ENCODE measurements at regions not wholly inside any gene's neighbourhood (a gene's known extent, or its start where the extent isn't known, plus 50 kb on each side); places are given as distances from the start of the nearest gene placed in this dataset.

DNA sequence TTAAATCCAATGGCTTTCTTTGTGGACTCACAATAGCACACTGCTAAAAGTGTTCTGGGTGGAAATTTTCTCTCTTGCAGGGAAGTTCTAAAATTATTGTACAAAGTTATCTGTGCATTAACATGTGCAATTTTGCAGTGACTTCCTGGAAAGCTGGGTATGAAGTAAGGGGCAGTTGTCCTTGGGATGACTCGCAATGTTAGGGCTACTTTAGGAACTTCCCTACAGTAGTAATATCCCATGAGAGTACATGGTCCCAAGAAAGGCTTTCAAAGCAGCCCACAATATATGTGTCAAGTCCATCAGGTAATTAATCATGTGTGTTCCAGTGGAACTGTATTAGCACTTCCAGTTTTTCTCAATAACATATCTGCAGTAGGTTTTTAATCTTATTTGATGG, 201.0 kb upstream of the UBE2E2 start:
- intact Hi-C loops (cut with DNase I) = no loop called here
- TF ChIP-seq, protein P1, sequence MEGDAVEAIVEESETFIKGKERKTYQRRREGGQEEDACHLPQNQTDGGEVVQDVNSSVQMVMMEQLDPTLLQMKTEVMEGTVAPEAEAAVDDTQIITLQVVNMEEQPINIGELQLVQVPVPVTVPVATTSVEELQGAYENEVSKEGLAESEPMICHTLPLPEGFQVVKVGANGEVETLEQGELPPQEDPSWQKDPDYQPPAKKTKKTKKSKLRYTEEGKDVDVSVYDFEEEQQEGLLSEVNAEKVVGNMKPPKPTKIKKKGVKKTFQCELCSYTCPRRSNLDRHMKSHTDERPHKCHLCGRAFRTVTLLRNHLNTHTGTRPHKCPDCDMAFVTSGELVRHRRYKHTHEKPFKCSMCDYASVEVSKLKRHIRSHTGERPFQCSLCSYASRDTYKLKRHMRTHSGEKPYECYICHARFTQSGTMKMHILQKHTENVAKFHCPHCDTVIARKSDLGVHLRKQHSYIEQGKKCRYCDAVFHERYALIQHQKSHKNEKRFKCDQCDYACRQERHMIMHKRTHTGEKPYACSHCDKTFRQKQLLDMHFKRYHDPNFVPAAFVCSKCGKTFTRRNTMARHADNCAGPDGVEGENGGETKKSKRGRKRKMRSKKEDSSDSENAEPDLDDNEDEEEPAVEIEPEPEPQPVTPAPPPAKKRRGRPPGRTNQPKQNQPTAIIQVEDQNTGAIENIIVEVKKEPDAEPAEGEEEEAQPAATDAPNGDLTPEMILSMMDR (IDR thresholded peaks at IDR 0.05) = no peak
- no peaks in the 10 kb centered on the region for H3K27me3 ChIP-seq (ENCODE audit: low read depth)
- no peaks in the 10 kb centered on the region for H3K9me3 ChIP-seq
- peaks cover 9% of the 10 kb centered on the region for H3K4me1 ChIP-seq
- ATAC-seq (no peak), DNase-seq (no peak)
- H3K4me3 ChIP-seq = no peak overlapping the region
- H3K27ac ChIP-seq = no peak overlapping the region
- H3K36me3 ChIP-seq = no peaks in the 10 kb centered on the region

DNA sequence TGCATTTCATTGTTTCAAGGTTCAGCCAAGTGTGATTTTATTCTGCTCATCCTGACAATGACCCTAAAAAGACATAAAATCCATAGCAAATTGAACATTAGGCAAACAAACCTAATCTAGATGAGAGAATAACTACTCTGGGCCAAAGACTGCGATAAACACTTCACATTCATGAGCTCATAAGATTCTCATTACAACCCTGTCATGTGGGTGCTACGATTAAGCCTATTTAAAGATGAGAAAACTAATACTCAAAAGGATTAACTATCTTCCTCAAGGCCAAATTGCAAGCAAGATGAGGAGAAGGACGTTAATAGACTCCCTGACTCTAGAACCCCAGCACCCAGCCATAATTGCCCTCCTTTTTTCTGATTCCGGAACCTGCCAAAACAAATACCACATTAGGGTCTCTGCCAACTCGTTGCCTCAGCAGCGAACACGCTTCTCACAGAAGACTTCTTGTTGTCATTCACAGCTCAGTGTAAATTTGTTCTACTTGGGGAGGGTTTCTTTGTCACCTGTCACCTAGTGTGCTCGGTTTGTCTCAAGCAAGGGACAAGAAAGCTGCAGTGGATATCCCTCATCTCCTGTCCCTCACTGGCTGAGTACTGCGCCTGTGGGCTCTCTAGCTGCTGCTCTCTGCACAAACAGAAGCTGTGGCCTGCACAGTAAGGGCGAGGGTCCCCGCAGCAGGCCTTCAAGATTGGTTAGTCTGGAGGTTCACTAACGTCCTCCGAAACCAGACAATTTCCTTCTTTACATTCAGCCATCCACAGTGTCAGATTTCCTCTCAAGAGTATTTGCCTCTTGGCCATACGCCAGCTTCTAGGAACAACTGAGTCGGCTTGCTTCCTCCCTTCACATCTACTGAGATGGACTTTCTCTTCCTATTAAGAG, 200.0 kb upstream of the UBE2E2 start:
- H3K4me1 ChIP-seq = peaks cover 9% of the 10 kb centered on the region
- intact Hi-C loops (cut with DNase I) = no loop called here
- H3K27me3 ChIP-seq (ENCODE audit: low read depth) = no peaks in the 10 kb centered on the region
- H3K27ac ChIP-seq = no peak overlapping the region
- no peaks in the 10 kb centered on the region for H3K9me3 ChIP-seq
- no peak overlapping the region for H3K4me3 ChIP-seq
- ATAC-seq (peak; percentile 24 to 70), DNase-seq (no peak)
- H3K36me3 ChIP-seq = no peaks in the 10 kb centered on the region
- TF ChIP-seq, protein P1 (IDR thresholded peaks at IDR 0.05) = no peak

DNA sequence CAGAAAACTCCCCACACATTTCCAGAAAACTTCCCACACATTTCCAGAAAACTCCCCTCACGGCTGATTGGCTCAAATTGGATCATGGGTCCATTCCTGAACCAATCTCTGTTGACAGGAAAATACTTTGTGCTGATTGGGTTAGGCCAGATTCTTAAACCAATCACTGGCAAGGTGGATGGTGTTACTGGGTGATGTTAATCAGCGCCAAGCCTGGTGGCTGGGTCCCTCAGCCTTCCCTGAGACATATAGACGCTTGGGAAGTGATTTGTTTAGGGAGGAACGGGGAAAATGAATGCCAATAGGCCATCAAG, 199.4 kb upstream of the UBE2E2 start:
- H3K9me3 ChIP-seq = no peaks in the 10 kb centered on the region
- TF ChIP-seq, protein P1 (IDR thresholded peaks at IDR 0.05) = no peak
- intact Hi-C loops (cut with DNase I) = no loop called here
- ATAC-seq = no peak
- no peak for DNase-seq
- no peaks in the 10 kb centered on the region for H3K27me3 ChIP-seq (ENCODE audit: low read depth)
- H3K4me3 ChIP-seq = no peak overlapping the region
- H3K27ac ChIP-seq = no peak overlapping the region
- no peaks in the 10 kb centered on the region for H3K36me3 ChIP-seq
- H3K4me1 ChIP-seq = peaks cover 9% of the 10 kb centered on the region

- Histone ChIP-seq H3K36me3 (no peaks in the 10 kb centered on the region), H3K4me3 (no peak overlapping the region), H3K27ac (no peak overlapping the region), H3K9me3 (no peaks in the 10 kb centered on the region), H3K27me3 (ENCODE audit: low read depth) (no peaks in the 10 kb centered on the region), H3K4me1 (peaks cover 9% of the 10 kb centered on the region)
- ATAC-seq (no peak), DNase-seq (no peak)
- intact Hi-C loops (cut with DNase I) = no loop called here
- TF ChIP-seq, protein P1 (IDR thresholded peaks at IDR 0.05) = no peak
These were observed 198.2 kb upstream of the UBE2E2 start for GRCh38 chr3:23004971-23005370.

DNA sequence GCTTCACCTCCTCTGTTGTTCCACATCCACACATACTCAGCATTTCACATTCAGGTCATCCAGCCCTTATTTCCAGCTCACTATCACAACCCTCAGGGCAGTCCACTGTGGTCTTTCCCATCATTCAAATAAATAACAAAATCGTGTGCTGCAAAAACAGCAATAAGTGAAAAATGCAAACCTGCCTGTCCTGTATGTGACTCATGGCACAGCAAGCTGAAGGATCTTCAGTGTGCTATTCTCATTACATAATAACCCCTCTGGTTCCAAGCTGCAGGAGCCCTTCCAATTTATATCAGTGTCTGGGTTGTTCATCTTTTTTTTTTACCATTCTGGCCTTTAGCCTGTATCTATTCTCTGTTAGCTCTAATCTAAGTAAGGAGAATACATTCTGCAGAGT, 185.3 kb upstream of the UBE2E2 start:
- no peaks in the 10 kb centered on the region for H3K4me1 ChIP-seq
- ATAC-seq = no peak
- TF ChIP-seq, protein P1 (IDR thresholded peaks at IDR 0.05) = no peak

More for the DNA sequence above, 185.3 kb upstream of the UBE2E2 start:
- no peak overlapping the region for H3K27ac ChIP-seq
- intact Hi-C loops (cut with DNase I) = no loop called here
- no peaks in the 10 kb centered on the region for H3K27me3 ChIP-seq (ENCODE audit: low read depth)
- H3K4me3 ChIP-seq = no peak overlapping the region
- H3K9me3 ChIP-seq = peaks cover 3% of the 10 kb centered on the region
- no peak for DNase-seq
- H3K36me3 ChIP-seq = no peaks in the 10 kb centered on the region
